Right ventricle myocardium inferior (tissue), 1 donor: ENCODE measurements at regions not wholly inside any gene's neighbourhood (a gene's known extent, or its start where the extent isn't known, plus 50 kb on each side); places are given as distances from the start of the nearest gene placed in this dataset.
"Not testable (repeated sequence)": the region's sequence is repeated elsewhere in the genome, so short reads cannot be mapped to it uniquely, and the experiment has no call there.

ENCODE experiments used
- ATAC-seq: fragments of 200-7000 bp; cut with Tn5 transposase; one replicate; pipeline ENCODE4 v1.9.1; 2020; ENCODE audit warnings: mild to moderate bottlenecking, moderate library complexity
- DNase-seq: peaks from one replicate; pipeline ENCODE4 v3.0.0; 2021; ENCODE audit errors: missing footprints
- intact Hi-C: fragments of 100-400 bp; cut with DNase I; formaldehyde crosslinking; loops from one replicate; pipeline ENCODE4 v1.11.0; 2022
- donor health status: DM: no; HTN: yes; CAD: no; lungs with severe emphysema.

DNA sequence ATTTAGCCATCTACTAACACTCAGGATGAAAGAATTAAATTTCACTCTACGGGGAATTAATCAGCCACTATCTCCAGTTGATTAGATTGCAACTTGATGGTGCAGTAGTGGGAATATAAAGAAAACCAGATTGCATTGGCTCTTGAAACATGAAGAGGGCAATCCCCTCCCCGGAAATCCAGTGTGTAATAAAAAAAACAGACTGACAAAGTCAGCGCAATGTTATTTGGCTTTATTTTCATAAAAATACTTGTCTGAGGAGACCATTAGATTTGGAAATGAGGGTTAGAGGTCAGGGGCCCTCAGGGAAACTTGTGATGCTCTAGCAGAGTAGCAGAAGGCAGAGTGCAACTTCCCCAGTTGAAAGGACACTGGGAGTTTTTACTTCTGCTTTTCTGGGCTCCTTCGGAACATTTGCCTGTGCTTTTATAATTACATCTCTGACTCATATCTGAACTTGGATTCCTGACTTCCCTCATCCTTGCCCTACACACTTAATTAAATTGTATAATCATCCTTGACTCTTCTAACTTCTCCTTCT lies 326.8 kb downstream of the TUSC7 start:
- peak; percentile 93 for ATAC-seq
- no peak for DNase-seq
- intact Hi-C loops, result no loop called here

DNA sequence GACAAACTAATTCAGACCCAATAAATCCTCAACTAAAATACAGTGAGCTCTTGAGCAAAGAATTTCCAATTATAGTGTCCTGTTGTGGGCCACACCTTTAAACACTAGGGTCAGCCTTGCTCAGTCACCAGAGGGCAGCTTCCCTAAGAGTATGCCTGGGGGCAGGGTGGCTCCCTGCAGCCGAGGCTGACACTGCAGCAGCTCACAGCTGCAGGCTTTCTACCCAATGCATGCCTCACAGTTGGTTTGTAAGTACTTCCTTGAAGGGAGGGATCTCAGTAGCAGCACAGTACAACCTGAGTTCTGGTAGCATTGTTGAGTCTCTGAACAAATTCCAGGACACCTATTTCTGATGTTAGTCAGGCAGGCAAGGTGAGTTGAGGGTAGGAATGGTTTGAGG lies 335.6 kb downstream of the TUSC7 start:
- DNase-seq (peak; percentile 69), ATAC-seq (peak; percentile 64)
- intact Hi-C loops, result no loop called here

GRCh38 chr3:117047951-117048705 lies 338.5 kb downstream of the TUSC7 start:
- no peak for DNase-seq
- ATAC-seq, result no peak
- intact Hi-C loops, result no loop called here

- intact Hi-C loops, result no loop called here
- DNase-seq (no peak), ATAC-seq (no peak)
Measured at GRCh38 chr3:117052395-117052794, 342.8 kb downstream of the TUSC7 start.

GRCh38 chr3:117054556-117054955 lies 345.0 kb downstream of the TUSC7 start:
- ATAC-seq, result no peak
- no peak for DNase-seq
- intact Hi-C loops, result no loop called here

GRCh38 chr3:117056946-117057345 lies 347.4 kb downstream of the TUSC7 start:
- DNase-seq, ATAC-seq, intact Hi-C loops: not testable (repeated sequence)

DNA sequence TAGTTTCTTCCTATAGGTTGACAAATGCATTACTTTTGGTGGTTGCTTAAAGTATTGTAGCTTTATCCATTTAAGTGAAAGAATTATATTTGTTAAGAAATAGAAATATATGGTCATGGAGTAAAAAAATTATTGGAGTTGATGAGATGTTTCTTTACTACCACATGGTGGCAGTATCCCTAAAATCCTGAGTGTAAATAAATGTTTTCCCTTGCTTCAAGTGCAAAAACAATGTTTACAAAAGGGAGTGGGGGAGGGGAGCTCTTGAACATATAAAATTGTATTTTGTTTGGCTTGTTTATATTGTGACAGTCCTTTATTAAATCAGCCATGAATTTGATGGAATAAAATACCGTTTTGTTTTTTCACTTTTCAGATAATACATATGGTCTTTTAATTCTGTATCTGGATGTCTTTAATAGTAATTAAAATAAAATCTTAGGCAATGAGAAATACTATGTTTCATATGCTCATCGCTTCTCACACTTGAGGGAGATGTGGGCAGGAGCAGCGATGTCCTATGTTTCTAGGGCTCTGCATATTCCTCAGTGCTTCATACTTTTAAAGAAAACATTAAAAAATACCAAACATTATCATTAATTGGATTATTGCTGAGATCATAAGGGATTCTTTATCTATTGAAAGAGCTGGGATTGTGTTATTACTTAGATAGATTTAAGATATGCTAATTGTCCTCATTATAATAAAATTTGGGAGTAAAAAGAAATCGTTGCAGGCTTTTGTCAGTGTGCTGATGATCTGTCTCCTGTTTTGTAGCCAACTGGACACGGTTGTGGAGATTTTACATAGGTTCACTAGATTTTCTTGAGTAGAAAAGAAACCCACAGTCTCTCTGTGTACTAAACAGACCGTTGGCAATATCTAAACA lies 349.7 kb downstream of the TUSC7 start:
- DNase-seq (no peak), ATAC-seq (no peak)
- intact Hi-C loops, result no loop called here

- intact Hi-C loops, result no loop called here
- ATAC-seq (no peak), DNase-seq (no peak)
Measured at GRCh38 chr3:117059956-117060270, 350.3 kb downstream of the TUSC7 start.

GRCh38 chr3:117063930-117064329 lies 354.4 kb downstream of the TUSC7 start:
- intact Hi-C loops, result no loop called here
- ATAC-seq (peak; percentile 67), DNase-seq (no peak)

- no peak for ATAC-seq
- intact Hi-C loops, result no loop called here
- no peak for DNase-seq
Measured at GRCh38 chr3:117068301-117068700, 358.7 kb downstream of the TUSC7 start.

- intact Hi-C loops, result no loop called here
- DNase-seq (no peak), ATAC-seq (no peak)
Measured at GRCh38 chr3:117074826-117075225, 365.2 kb downstream of the TUSC7 start.

GRCh38 chr3:117079997-117080396 lies 370.4 kb downstream of the TUSC7 start:
- DNase-seq (no peak), ATAC-seq (no peak)
- intact Hi-C loops, result no loop called here

- no peak for ATAC-seq
- no peak for DNase-seq
- intact Hi-C loops, result no loop called here
Measured at GRCh38 chr3:117080872-117081271, 371.3 kb downstream of the TUSC7 start.

DNA sequence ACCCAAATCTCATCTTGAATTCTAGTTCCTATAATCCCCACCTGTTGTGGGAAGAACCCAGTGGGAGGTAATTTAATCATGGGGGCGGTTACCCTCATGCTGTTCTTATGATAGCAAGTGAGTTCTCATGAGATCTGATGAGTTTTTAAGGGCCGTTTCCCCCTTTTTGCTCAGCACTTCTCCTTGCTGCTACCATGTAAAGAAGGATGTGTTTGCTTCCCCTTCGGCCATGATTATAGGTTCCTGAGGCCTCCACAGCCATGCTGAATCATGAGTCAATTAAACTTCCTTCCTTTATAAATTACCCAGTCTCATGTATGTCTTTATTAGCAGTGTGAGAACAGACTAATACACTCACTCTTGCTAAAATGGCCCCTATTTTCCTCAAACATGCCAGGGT lies 374.7 kb downstream of the TUSC7 start:
- intact Hi-C loops, result no loop called here
- DNase-seq (no peak), ATAC-seq (no peak)

GRCh38 chr3:117084739-117085270 lies 375.2 kb downstream of the TUSC7 start:
- no peak for DNase-seq
- intact Hi-C loops, result no loop called here
- ATAC-seq, result no peak

DNA sequence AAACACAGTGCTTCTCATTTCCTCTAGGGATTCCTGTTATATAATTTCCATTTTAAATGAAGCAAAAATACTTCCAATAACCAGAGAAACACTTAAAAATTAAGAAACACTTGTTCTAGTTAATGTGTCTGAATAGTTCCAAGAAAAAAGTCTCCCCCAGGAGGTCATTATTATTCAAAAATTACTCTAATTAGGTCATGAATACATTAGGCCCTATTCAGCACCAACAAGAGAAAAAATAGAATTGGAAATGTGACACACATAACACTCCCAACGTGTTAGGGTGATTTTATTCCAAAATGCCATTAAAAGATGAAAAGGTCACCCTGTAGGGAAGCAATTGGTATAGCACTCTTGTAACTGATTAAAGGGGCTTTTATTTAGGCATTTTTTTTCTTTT lies 382.1 kb downstream of the TUSC7 start:
- DNase-seq, result no peak
- intact Hi-C loops, result no loop called here
- no peak for ATAC-seq

GRCh38 chr3:117096549-117096948 lies 387.0 kb downstream of the TUSC7 start:
- no peak for ATAC-seq
- intact Hi-C loops, result no loop called here
- no peak for DNase-seq

DNA sequence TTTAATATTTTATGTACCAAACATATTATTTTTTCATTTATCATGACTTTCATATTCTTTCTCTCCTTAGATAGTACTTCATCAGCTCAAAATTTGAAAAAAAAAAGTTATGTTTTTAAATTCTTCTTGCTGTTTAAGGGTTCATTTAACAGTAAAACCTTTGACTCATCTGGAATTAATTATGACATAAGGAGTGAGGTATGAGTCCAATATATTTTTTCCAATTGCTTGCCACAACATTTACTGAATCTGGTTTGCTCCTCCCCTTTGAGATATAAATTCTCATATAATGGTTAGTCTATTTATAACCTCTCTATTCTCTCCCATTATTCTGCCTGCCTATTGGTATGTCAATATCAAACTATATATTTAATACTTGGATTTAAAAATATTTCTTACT lies 387.8 kb downstream of the TUSC7 start:
- ATAC-seq (no peak), DNase-seq (no peak)
- intact Hi-C loops, result no loop called here

DNA sequence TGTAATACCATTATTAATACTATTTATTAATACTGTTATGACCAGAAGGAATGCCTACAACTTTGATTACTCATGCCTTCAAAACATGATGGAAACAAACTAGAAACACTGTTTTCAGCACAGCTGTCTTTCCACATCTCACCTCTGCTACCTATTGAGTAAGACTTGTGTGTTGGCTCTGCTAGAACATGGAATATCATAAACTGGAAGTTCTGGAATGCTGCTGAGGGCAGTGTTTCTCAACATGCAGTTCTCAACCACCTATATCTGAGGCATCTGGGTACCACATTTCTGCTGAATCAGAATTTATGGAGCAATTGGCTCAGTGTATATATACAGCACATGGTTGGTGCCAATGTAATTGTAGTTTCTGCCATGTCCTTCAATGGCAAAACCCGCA lies 392.1 kb downstream of the TUSC7 start:
- DNase-seq (no peak), ATAC-seq (no peak)
- intact Hi-C loops, result no loop called here

- ATAC-seq, result no peak
- intact Hi-C loops, result no loop called here
Measured at GRCh38 chr3:117102426-117102825, 392.8 kb downstream of the TUSC7 start.

More at GRCh38 chr3:117102426-117102825, 392.8 kb downstream of the TUSC7 start:
- no peak for DNase-seq
